ENCODE measurements at regions not wholly inside any gene's neighbourhood (a gene's known extent, or its start where the extent isn't known, plus 50 kb on each side); places are given as distances from the start of the nearest gene placed in this dataset.

- H3K27me3 Mint-ChIP-seq, result no peaks in the 10 kb centered on the region
Observed at GRCh38 chr6:76466286-76466685, 393.8 kb upstream of the IMPG1 start.

GRCh38 chr6:76465410-76465809 lies 392.9 kb upstream of the IMPG1 start:
- Mint-ChIP-seq H3K9me3 (peaks cover 4 to 18% (median 8%) of the 10 kb centered on the region in 5 donors), H3K4me1 (no peaks in the 10 kb centered on the region), H3K27me3 (no peaks in the 10 kb centered on the region), H3K27ac (no peak overlapping the region), H3K36me3 (no peaks in the 10 kb centered on the region), H3K4me3 (no peak overlapping the region)
- no peak for DNase-seq
- ChIA-PET POLR2A (no interaction called here), CTCF (no interaction called here)
- no peak overlapping the region for H3K27ac ChIP-seq (ENCODE audit: low read depth, low read length)
- H3K4me1 ChIP-seq (ENCODE audit: insufficient read depth, low read length), result no peaks in the 10 kb centered on the region
- H3K27me3 ChIP-seq (ENCODE audit: insufficient read depth, low read length, poor library complexity, severe bottlenecking), result no peaks in the 10 kb centered on the region
- no peaks in the 10 kb centered on the region for H3K36me3 ChIP-seq (ENCODE audit: insufficient read depth, low read length)
- H3K9me3 ChIP-seq (ENCODE audit: low read length), result no peaks in the 10 kb centered on the region
- no peak overlapping the region for H3K4me3 ChIP-seq (ENCODE audit: low read length)

More at GRCh38 chr6:76466286-76466685, 393.8 kb upstream of the IMPG1 start:
- Histone ChIP-seq H3K27ac (ENCODE audit: low read depth, low read length) (no peak overlapping the region), H3K36me3 (ENCODE audit: insufficient read depth, low read length) (no peaks in the 10 kb centered on the region), H3K9me3 (ENCODE audit: low read length) (no peaks in the 10 kb centered on the region), H3K4me3 (ENCODE audit: low read length) (no peak overlapping the region), H3K27me3 (ENCODE audit: insufficient read depth, low read length, poor library complexity, severe bottlenecking) (no peaks in the 10 kb centered on the region), H3K4me1 (ENCODE audit: insufficient read depth, low read length) (no peaks in the 10 kb centered on the region)
- Mint-ChIP-seq H3K9me3 (peaks cover 1 to 16% (median 8%) of the 10 kb centered on the region in 5 donors), H3K4me3 (no peak overlapping the region), H3K27ac (no peak overlapping the region), H3K4me1 (no peaks in the 10 kb centered on the region), H3K36me3 (no peaks in the 10 kb centered on the region)
- POLR2A ChIA-PET, result no interaction called here
- CTCF ChIA-PET, result no interaction called here
- no peak for DNase-seq

DNA sequence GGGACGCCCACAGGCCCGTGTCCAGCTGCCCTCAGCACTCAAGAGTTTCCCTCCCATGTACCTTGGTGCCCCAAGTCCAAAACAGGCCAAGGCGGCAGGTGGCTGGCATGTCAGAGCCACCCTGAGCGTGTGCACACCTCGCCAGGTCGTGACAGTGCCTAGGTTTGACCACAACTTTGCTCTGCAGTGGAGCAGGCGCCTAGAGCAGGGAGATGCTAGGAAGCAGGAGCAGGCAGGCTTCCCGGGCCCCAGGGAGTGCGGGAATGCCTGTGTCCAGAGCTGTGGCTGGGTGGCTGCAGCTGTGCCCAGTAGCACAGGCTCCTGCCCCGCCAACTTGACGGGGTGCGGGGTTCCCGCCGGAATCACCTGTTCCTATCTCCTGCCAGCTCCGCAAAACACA lies 380.8 kb upstream of the IMPG1 start:
- Histone ChIP-seq H3K27ac (ENCODE audit: low read depth, low read length) (no peak overlapping the region), H3K36me3 (ENCODE audit: insufficient read depth, low read length) (no peaks in the 10 kb centered on the region), H3K27me3 (ENCODE audit: insufficient read depth, low read length, poor library complexity, severe bottlenecking) (no peaks in the 10 kb centered on the region), H3K9me3 (ENCODE audit: low read length) (no peaks in the 10 kb centered on the region), H3K4me3 (ENCODE audit: low read length) (no peak overlapping the region), H3K4me1 (ENCODE audit: insufficient read depth, low read length) (no peaks in the 10 kb centered on the region)
- Mint-ChIP-seq H3K27ac (no peak overlapping the region), H3K4me3 (no peak overlapping the region), H3K27me3 (no peaks in the 10 kb centered on the region), H3K4me1 (no peaks in the 10 kb centered on the region), H3K9me3 (peaks cover 2 to 18% (median 6%) of the 10 kb centered on the region in 5 donors), H3K36me3 (no peaks in the 10 kb centered on the region)
- POLR2A ChIA-PET, result no interaction called here
- DNase-seq, result no peak
- CTCF ChIA-PET, result no interaction called here

- no peaks in the 10 kb centered on the region for H3K27me3 Mint-ChIP-seq
- Histone ChIP-seq H3K9me3 (ENCODE audit: low read length) (no peaks in the 10 kb centered on the region), H3K4me3 (ENCODE audit: low read length) (no peak overlapping the region), H3K27me3 (ENCODE audit: insufficient read depth, low read length, poor library complexity, severe bottlenecking) (no peaks in the 10 kb centered on the region), H3K27ac (ENCODE audit: low read depth, low read length) (no peak overlapping the region), H3K36me3 (ENCODE audit: insufficient read depth, low read length) (no peaks in the 10 kb centered on the region), H3K4me1 (ENCODE audit: insufficient read depth, low read length) (no peaks in the 10 kb centered on the region)
- DNase-seq, result no peak
- no peaks in the 10 kb centered on the region for H3K4me1 Mint-ChIP-seq
- no peak overlapping the region for H3K27ac Mint-ChIP-seq
- H3K4me3 Mint-ChIP-seq, result no peak overlapping the region
- POLR2A ChIA-PET, result no interaction called here
- CTCF ChIA-PET, result no interaction called here
- peaks cover 6 to 25% (median 8%) of the 10 kb centered on the region in 5 donors for H3K9me3 Mint-ChIP-seq
- no peaks in the 10 kb centered on the region for H3K36me3 Mint-ChIP-seq
Observed at GRCh38 chr6:76451926-76452709, 379.7 kb upstream of the IMPG1 start.

DNA sequence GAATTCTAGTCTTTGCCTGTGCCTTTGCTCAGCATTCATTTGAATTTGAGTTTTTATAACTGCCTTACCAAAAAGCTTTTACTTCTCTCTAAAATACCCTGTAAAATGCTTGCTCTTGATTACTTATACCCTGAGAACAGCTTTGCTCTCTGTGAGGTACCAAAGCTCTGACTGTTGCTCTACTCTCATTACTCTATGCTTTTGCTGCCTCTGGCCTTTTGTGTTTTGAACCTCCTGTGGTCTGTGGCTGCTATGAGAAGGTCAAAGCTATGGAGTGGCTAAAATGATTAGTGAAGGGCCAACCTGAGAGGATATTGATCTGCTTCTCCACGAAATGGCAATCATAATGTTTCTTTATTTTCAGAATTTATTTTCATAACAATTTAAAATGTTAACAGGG lies 375.6 kb upstream of the IMPG1 start:
- no peak overlapping the region for H3K27ac ChIP-seq (ENCODE audit: low read depth, low read length)
- ChIA-PET CTCF (no interaction called here), POLR2A (no interaction called here)
- H3K4me3 ChIP-seq (ENCODE audit: low read length), result no peak overlapping the region
- H3K27ac Mint-ChIP-seq, result no peak overlapping the region
- no peaks in the 10 kb centered on the region for H3K27me3 Mint-ChIP-seq
- no peaks in the 10 kb centered on the region for H3K4me1 ChIP-seq (ENCODE audit: insufficient read depth, low read length)
- no peaks in the 10 kb centered on the region for H3K4me1 Mint-ChIP-seq
- DNase-seq, result no peak
- H3K4me3 Mint-ChIP-seq, result no peak overlapping the region
- H3K9me3 ChIP-seq (ENCODE audit: low read length), result no peaks in the 10 kb centered on the region
- H3K9me3 Mint-ChIP-seq, result peaks cover 0 to 24% (median 6%) of the 10 kb centered on the region in 5 donors
- H3K36me3 ChIP-seq (ENCODE audit: insufficient read depth, low read length), result no peaks in the 10 kb centered on the region
- no peaks in the 10 kb centered on the region for H3K27me3 ChIP-seq (ENCODE audit: insufficient read depth, low read length, poor library complexity, severe bottlenecking)
- no peaks in the 10 kb centered on the region for H3K36me3 Mint-ChIP-seq

GRCh38 chr6:76441875-76442274 lies 369.4 kb upstream of the IMPG1 start:
- POLR2A ChIA-PET, result no interaction called here
- no peaks in the 10 kb centered on the region for H3K36me3 Mint-ChIP-seq
- CTCF ChIA-PET, result no interaction called here

DNA sequence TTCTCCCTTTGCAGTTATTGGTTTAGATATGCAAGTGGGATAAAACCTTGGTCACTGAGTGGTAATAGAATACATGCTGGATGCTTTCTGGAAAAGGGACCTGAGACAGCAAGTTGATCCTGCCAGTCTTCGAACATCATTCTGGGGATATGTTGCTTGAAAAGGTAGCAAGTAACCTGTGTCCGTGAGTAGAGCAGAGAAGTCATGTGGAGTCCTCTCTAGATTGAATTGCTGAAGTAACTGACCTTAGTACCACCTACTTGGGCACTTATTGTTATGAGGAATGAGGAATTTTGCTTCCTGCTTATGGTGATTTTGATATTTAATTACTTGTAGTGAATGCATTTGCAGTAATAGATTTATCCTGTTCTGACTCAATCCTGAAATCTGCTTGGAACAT lies 367.3 kb upstream of the IMPG1 start:
- H3K27me3 ChIP-seq (ENCODE audit: insufficient read depth, low read length, poor library complexity, severe bottlenecking), result no peaks in the 10 kb centered on the region
- CTCF ChIA-PET, result no interaction called here
- POLR2A ChIA-PET, result no interaction called here
- H3K4me1 ChIP-seq (ENCODE audit: insufficient read depth, low read length), result no peaks in the 10 kb centered on the region
- Mint-ChIP-seq H3K9me3 (peaks cover 0 to 27% (median 3%) of the 10 kb centered on the region in 5 donors), H3K27ac (no peak overlapping the region), H3K4me3 (no peak overlapping the region), H3K27me3 (peaks cover 0 to 2% of the 10 kb centered on the region in 2 donors), H3K36me3 (no peaks in the 10 kb centered on the region), H3K4me1 (no peaks in the 10 kb centered on the region)
- H3K36me3 ChIP-seq (ENCODE audit: insufficient read depth, low read length), result no peaks in the 10 kb centered on the region
- H3K9me3 ChIP-seq (ENCODE audit: low read length), result no peaks in the 10 kb centered on the region
- no peak overlapping the region for H3K4me3 ChIP-seq (ENCODE audit: low read length)
- no peak for DNase-seq
- H3K27ac ChIP-seq (ENCODE audit: low read depth, low read length), result no peak overlapping the region

More at GRCh38 chr6:76441875-76442274, 369.4 kb upstream of the IMPG1 start:
- Histone ChIP-seq H3K27ac (ENCODE audit: low read depth, low read length) (no peak overlapping the region), H3K27me3 (ENCODE audit: insufficient read depth, low read length, poor library complexity, severe bottlenecking) (no peaks in the 10 kb centered on the region), H3K4me1 (ENCODE audit: insufficient read depth, low read length) (no peaks in the 10 kb centered on the region), H3K36me3 (ENCODE audit: insufficient read depth, low read length) (no peaks in the 10 kb centered on the region), H3K9me3 (ENCODE audit: low read length) (no peaks in the 10 kb centered on the region), H3K4me3 (ENCODE audit: low read length) (no peak overlapping the region)
- DNase-seq, result no peak
- H3K9me3 Mint-ChIP-seq, result peaks cover 0 to 30% (median 0%) of the 10 kb centered on the region in 5 donors
- H3K27ac Mint-ChIP-seq, result no peak overlapping the region
- no peak overlapping the region for H3K4me3 Mint-ChIP-seq
- peaks cover 0 to 2% of the 10 kb centered on the region in 2 donors for H3K27me3 Mint-ChIP-seq
- no peaks in the 10 kb centered on the region for H3K4me1 Mint-ChIP-seq

- peaks cover 0 to 33% (median 4%) of the 10 kb centered on the region in 5 donors for H3K9me3 Mint-ChIP-seq
- CTCF ChIA-PET, result no interaction called here
Observed at GRCh38 chr6:76438768-76439167, 366.3 kb upstream of the IMPG1 start.

More at GRCh38 chr6:76438768-76439167, 366.3 kb upstream of the IMPG1 start:
- Mint-ChIP-seq H3K4me1 (no peaks in the 10 kb centered on the region), H3K4me3 (no peak overlapping the region), H3K27ac (no peak overlapping the region), H3K27me3 (peaks cover 0 to 2% of the 10 kb centered on the region in 2 donors), H3K36me3 (no peaks in the 10 kb centered on the region)
- DNase-seq, result no peak
- Histone ChIP-seq H3K9me3 (ENCODE audit: low read length) (no peaks in the 10 kb centered on the region), H3K4me1 (ENCODE audit: insufficient read depth, low read length) (no peaks in the 10 kb centered on the region), H3K27ac (ENCODE audit: low read depth, low read length) (no peak overlapping the region), H3K36me3 (ENCODE audit: insufficient read depth, low read length) (no peaks in the 10 kb centered on the region), H3K4me3 (ENCODE audit: low read length) (no peak overlapping the region), H3K27me3 (ENCODE audit: insufficient read depth, low read length, poor library complexity, severe bottlenecking) (no peaks in the 10 kb centered on the region)
- POLR2A ChIA-PET, result no interaction called here

All from CD8-positive, alpha-beta memory T cell (primary cell).